NCI-H2196 (cell line): ENCODE measurements at regions not wholly inside any gene's neighbourhood (a gene's known extent, or its start where the extent isn't known, plus 50 kb on each side); places are given as distances from the start of the nearest gene placed in this dataset.

Source experiments
- DNase-seq: peaks from one replicate; lab custom pipeline; 2025; ENCODE audit not compliant: unreplicated experiment; lab: John Stamatoyannopoulos, UW

DNA sequence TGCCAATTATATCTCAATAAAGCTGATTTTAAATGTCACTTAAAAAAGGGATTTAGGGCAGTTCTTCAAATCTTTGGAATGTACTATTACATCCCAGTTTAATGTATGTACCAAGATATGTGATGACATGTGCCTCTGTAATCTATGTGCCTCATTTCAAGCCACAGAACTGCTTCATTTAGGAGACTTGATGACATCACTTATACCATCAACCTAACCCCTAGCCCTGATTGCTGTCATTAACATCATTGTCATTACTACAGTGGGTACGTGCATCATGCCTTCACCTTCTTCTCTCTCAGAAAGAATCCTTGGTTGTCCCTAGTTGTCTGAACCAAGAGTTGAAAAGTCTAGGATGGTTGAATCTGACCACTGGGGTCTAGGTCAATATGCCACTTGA lies 134.3 kb upstream of the RAB11FIP2 start:
- no peak for DNase-seq

- DNase-seq: no peak
Measured at GRCh38 chr10:118175148-118175547, 128.4 kb upstream of the RAB11FIP2 start.

DNA sequence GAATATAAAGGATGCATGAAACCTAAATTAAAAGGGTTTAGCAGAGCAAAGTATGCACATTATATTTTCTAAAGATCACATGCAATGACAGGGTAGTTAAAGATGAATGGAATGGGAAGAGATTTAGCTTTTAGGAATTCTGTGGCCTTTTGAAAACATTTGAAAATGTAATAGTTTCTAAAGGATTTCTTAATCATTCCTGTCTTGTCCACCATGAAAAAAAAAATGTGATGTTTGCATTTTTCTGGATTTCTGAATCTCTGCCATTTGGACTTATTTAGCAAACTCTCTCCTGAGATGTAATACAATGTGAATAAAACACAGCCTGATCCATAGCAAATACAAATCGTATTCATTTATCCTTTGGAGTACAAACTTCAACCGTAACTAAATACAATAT lies 126.6 kb upstream of the RAB11FIP2 start:
- no peak for DNase-seq

- no peak for DNase-seq
Measured at GRCh38 chr10:118171861-118172260, 125.1 kb upstream of the RAB11FIP2 start.

DNA sequence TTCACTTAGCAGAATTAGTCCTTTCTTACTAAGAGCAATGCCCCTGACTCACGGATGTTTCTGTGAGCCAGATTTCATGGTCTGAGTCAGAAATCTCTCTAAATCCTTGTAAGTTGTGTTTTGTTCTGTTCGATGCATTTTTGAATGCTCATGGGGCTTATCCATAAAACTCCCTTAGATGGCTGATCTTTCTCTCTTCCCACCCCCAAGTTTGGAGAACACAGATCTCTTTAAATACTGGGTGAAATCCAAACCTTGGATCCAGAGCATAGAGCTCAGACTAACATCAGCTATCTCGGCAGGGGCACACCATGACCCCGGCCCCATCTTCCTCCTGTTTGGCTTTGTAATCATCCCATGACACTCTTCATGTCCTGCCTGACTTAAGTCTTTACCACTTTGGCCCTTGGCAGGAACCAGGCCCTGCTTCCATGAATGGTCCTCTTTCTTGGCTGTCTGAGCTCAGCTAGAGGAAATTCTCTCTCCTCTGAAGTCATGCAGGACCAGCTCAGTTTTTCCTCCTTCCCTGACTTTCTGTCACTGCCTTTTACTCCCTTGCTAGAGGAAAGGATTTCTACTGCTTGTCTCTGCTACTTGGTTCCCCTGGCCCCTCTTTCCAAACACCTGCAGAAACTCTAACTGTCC lies 120.4 kb upstream of the RAB11FIP2 start:
- DNase-seq: no peak

- DNase-seq: no peak
Measured at GRCh38 chr10:118163217-118163616, 116.5 kb upstream of the RAB11FIP2 start.

- no peak for DNase-seq
Measured at GRCh38 chr10:118161461-118162246, 114.9 kb upstream of the RAB11FIP2 start.

GRCh38 chr10:118153287-118153686 lies 106.5 kb upstream of the RAB11FIP2 start:
- no peak for DNase-seq

DNA sequence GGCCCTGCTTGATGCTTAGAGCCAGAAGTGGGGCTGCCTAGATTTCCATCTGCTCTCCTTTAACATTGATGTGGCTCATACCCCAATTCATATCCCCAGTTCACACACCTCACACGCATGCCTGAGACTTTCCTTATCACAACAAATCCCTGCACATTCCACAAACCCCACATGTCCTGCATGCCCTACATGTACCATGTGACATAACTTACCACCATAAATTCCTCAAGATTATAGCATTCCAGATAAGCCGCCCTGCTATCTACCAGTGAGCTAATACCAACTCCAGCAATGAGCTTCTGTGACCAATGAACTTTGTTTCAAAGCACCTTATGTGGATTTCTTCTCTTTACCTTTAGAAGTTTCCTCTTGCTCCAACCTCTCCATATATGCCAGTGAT lies 104.7 kb upstream of the RAB11FIP2 start:
- no peak for DNase-seq

- no peak for DNase-seq
Measured at GRCh38 chr10:118148247-118148646, 101.5 kb upstream of the RAB11FIP2 start.

DNA sequence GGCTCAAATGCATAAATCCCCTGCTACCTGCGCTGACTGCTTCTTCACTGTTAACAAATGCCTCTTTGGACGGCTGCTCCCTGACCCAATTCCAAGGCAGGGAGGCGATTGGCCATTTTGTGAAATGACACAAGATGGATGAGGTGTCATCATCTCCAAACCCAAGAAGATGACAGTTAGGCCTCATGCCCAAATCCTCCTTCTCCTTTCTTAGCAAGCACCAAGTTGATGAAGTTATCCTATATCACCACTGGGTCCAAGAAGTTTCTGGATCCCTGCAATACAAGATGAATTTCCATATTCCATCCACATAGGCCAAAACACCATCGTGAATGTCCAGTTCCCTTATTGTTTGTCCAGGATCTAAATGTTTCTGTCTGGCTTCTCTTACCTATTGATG lies 98.5 kb upstream of the RAB11FIP2 start:
- no peak for DNase-seq

DNA sequence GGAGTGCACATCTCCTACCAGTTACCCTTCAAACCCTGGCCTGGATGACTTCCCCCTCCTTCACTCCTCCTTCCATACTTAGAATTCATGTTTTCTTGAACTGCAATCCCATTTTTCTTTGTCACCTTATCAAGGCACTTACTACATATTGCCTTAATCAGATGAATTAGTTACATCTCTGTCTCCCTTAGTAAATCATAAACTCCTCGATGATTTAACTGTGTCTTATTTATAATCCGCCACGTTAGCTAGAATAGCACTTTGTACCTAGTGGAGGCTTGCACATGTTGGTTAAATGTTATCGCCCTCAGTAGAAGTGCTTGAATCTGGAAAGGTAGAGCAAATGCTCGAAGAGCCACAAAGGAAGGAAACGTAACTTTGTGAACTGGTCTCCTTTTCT lies 94.7 kb upstream of the RAB11FIP2 start:
- DNase-seq: no peak

- no peak for DNase-seq
Measured at GRCh38 chr10:118139321-118139720, 92.6 kb upstream of the RAB11FIP2 start.

- no peak for DNase-seq
Measured at GRCh38 chr10:118128675-118129074, 81.9 kb upstream of the RAB11FIP2 start.

DNA sequence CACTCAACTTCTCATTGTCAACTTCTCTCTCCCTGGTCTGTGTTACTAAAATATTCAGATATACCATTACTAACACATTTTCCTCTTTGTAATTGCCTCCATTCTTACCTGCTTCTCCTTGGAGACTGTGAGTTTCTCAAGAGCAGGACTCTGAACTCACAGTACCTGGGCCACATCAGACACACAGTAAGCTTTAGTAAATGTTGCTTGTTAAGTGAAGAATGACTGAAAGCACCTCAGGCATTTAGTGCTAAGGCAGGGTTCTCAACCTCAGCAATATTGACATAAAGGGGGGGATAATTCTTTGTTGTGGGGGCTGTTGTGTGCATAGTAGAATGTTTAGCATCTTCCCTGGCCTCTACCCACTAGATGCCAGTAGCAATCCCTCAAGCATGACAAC lies 72.0 kb upstream of the RAB11FIP2 start:
- no peak for DNase-seq

- DNase-seq: no peak
Measured at GRCh38 chr10:118116715-118117449, 70.1 kb upstream of the RAB11FIP2 start.

DNA sequence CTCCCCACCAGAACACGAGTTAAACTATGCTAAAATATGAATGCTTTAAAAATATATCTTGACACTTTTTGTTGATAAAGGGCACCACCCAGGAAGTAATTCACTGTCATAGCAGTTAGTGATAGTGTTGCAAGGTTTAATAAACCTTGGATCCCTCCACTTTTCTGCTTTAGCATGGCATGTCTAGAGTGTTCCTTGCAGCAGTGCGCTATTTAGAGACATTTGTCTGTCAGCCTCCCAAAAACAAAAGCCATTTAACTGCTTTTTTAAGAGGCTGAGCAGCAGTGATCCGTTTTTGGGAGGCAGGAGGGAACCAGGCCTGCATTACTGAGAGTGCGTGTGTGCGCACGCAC lies 69.6 kb upstream of the RAB11FIP2 start:
- no peak for DNase-seq

DNA sequence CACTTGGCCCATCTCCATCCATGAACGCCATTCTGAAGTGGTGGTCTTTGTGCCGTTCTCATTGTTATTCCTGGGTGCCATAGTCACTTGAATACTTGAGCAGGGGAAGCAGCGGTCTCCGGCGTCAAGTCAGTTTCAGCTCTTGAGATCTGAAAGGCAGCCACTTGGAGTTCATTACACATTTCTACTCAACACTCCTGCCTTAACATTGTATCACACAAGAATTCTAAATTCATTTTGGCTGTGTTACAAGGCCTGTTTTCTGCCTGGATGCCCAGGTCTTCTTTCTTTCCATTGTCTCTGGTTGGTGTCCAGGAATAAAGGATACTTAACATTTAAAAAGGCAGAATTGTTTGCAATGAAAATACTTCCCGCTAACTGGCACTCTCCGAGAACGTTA lies 69.0 kb upstream of the RAB11FIP2 start:
- DNase-seq: no peak

GRCh38 chr10:118114992-118115391 lies 68.3 kb upstream of the RAB11FIP2 start:
- DNase-seq: no peak

DNA sequence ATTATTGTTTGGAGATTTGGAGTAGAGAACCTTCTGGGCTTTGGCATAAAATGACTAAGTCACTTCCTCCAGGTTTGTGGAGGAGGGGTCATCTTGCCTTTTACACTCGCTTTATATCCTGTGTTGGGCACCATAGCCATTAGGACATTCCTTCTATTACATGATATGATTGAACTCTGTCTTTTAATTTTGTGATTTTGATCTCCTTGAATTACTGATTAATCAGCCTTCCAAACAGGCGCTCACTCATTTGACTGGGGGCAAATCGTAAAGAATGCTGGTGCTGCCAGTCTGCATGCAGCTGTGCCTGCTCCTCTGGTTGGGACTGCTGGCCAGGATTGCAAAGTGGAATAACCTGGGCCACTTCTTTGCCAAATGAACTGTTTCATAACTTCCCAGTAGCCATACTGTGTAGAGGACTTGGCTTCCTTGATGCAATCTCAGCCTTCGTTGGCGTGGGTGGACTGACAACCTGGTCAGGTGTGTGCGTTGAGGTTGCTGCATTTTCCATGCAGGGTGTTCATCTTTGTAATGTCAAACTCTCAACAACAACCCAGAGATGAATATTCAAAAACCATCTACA lies 65.9 kb upstream of the RAB11FIP2 start:
- DNase-seq: no peak

- DNase-seq: no peak
Measured at GRCh38 chr10:118110750-118111149, 64.0 kb upstream of the RAB11FIP2 start.
